ENCODE measurements at regions not wholly inside any gene's neighbourhood (a gene's known extent, or its start where the extent isn't known, plus 50 kb on each side); places are given as distances from the start of the nearest gene placed in this dataset.

GRCh38 chr20:55266361-55266760 is 739.0 kb downstream of the CBLN4 start:
- TF ChIP-seq CTCF (IDR thresholded peaks at IDR 0.05) (no peak), POLR2A (IDR thresholded peaks at IDR 0.05) (no peak)

All from prostate gland (tissue), 2 donors.